GM06990 (cell line): ENCODE measurements at regions not wholly inside any gene's neighbourhood (a gene's known extent, or its start where the extent isn't known, plus 50 kb on each side); places are given as distances from the start of the nearest gene placed in this dataset.

ENCODE experiments used
- DNase-seq: peaks from one replicate; pipeline ENCODE4 v3.0.0-alpha.2; 2011; ENCODE audit not compliant: insufficient read length; ENCODE audit errors: extremely low read depth
- H3K27me3 ChIP-seq: replicated peaks from 2 replicates; pipeline ENCODE4 v1.6.0; 2011; ENCODE audit warnings: low read length; ENCODE audit not compliant: control insufficient read depth, insufficient read depth
- H3K36me3 ChIP-seq: 2 replicates; pipeline ENCODE4 v1.5.1; 2011; ENCODE audit warnings: low read length; ENCODE audit not compliant: control insufficient read depth, insufficient read depth
- H3K4me3 ChIP-seq: replicated peaks from 2 replicates; pipeline ENCODE4 v1.5.1; 2011; ENCODE audit warnings: low read depth, mild to moderate bottlenecking, control low read depth, low read length
- TF ChIP-seq, protein P1 (sequence below): IDR thresholded peaks from 2 replicates; pipeline ENCODE4 v1.5.1; 2011; ENCODE audit warnings: low read length, control low read depth, mild to moderate bottlenecking, inconsistent platforms; ENCODE audit not compliant: insufficient read depth, poor library complexity, severe bottlenecking

DNA sequence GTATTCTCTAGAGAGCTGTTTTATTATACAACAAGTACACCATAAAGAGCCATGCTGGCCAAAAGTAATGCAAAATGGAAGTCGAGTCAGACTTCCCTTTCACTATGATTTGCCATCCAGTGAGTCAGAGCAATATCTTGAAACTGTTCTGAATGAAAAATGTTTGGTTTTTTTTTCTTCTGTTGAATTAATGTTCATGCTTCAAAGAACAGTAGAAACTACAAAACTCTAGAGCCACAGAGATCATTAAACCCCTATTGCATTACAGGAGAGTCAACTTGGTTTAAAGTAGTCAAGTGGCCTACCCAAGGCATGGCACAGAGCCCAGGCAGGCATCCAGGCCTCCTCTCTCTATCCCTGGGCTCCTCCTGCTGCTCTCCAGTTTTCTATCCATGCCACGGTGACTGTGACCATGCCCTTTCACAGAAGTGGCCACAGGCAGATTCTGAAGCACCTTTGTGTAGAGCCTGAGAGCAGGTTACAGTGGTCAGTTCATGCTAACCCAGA lies 358.9 kb downstream of the DEPDC1B start:
- TF ChIP-seq, protein P1, sequence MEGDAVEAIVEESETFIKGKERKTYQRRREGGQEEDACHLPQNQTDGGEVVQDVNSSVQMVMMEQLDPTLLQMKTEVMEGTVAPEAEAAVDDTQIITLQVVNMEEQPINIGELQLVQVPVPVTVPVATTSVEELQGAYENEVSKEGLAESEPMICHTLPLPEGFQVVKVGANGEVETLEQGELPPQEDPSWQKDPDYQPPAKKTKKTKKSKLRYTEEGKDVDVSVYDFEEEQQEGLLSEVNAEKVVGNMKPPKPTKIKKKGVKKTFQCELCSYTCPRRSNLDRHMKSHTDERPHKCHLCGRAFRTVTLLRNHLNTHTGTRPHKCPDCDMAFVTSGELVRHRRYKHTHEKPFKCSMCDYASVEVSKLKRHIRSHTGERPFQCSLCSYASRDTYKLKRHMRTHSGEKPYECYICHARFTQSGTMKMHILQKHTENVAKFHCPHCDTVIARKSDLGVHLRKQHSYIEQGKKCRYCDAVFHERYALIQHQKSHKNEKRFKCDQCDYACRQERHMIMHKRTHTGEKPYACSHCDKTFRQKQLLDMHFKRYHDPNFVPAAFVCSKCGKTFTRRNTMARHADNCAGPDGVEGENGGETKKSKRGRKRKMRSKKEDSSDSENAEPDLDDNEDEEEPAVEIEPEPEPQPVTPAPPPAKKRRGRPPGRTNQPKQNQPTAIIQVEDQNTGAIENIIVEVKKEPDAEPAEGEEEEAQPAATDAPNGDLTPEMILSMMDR, result no peak
- no peaks in the 10 kb centered on the region for H3K36me3 ChIP-seq
- no peaks in the 10 kb centered on the region for H3K27me3 ChIP-seq
- no peak overlapping the region for H3K4me3 ChIP-seq
- DNase-seq, result peak; percentile 39

DNA sequence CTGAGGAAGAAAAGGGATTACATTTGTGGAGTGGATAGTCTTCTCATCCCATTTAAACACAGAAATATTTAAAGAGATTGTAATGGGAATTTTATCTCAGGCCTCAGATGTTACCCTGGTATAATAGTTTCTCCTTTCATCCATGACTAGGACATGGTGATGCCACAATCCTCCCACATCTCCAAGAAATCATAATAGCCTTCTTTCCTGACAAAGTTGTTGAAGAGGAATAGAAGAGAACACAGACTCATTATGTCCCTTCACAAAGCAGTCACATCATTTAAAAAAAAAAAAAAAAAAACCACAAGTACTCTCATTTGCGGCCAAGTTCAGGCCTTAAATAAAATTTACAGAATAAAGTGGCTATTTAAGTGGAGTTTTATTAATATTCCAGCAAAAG lies 359.6 kb downstream of the DEPDC1B start:
- DNase-seq, result no peak
- TF ChIP-seq, protein P1, result no peak
- Histone ChIP-seq H3K4me3 (no peak overlapping the region), H3K36me3 (no peaks in the 10 kb centered on the region), H3K27me3 (no peaks in the 10 kb centered on the region)

DNA sequence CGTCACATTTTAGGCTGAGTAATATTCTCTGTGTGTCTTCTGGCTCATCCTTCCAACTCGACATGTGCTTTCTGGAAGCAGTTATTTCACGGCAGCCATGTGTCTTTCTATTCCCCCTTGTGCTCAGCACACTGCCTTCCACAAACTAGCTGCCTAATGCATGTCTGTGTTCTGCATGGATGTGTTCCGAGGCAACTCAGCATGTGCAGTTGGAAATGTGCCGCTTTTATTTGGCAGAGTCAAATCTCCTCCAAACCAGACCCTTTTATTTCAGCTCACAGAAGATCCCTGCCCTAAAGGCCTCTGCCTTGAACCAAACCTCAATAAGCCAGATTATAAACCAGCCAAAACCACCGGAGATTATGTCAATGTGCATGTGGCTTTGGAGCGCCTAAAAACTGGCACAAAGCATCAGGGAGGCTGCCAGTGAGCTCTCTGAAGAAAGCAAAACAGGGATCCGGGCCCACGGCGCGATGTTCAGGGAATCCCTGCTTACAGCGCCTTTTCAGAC lies 360.2 kb downstream of the DEPDC1B start:
- H3K4me3 ChIP-seq, result no peak overlapping the region
- H3K27me3 ChIP-seq, result no peaks in the 10 kb centered on the region
- TF ChIP-seq, protein P1, result no peak
- no peaks in the 10 kb centered on the region for H3K36me3 ChIP-seq
- DNase-seq, result no peak

DNA sequence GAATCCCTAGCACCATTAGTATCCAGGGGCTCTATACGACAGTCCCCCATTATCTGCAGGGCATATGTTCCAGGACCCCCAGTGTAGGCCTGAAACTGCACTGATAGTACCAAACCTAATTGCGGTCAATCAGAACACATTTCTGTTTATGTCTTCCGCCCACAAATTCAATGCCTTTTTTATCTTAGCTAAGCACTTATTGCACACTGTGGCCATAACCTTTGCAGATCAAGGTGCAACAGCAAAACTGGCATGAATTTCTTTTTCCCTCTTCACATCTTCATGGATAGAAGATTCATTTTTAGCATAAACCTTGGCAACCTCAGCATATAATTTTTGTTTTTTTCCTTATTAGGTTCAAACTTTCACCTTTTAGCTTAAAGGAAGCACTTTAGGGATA lies 361.1 kb downstream of the DEPDC1B start:
- Histone ChIP-seq H3K4me3 (no peak overlapping the region), H3K27me3 (no peaks in the 10 kb centered on the region), H3K36me3 (no peaks in the 10 kb centered on the region)
- TF ChIP-seq, protein P1, result no peak
- DNase-seq, result no peak

DNA sequence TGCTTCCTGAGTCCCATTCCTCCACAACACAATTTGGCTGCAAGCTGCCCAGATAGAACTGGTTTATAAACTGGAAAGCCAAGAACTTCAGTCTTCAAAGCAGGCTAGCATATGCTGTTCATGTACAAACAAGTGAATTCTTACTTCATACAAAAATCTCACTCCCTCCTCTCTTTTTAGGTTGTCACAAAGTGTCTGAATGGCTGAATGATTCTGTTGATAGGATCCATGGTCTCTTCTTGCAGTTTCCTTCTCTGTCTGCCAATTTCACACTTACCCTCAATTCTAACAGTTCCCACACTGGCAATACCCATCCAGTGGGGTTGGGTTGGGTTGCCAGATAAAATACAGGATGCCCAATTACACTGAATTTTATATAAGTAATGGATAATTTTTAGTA lies 363.5 kb downstream of the DEPDC1B start:
- H3K36me3 ChIP-seq, result no peaks in the 10 kb centered on the region
- no peak overlapping the region for H3K4me3 ChIP-seq
- no peak for DNase-seq
- TF ChIP-seq, protein P1, result no peak
- H3K27me3 ChIP-seq, result no peaks in the 10 kb centered on the region

DNA sequence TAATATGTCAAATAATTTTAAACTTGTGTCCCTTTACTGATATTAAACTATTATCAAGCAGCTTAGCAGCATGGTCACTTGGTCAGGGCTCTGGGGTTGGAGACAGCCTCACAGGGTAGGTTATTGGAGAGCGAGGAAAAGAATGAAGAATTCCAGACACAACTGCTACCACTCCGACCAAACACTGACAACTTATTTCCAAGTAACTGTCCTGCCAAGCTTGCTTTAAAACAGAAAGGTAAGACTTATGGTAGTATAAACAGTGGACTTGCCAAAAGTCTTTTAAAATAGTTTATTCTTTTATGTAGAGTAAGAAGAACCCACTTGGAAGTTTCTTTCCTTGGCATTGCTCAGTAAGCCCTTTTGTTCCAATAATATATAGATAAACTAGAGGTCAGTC lies 364.1 kb downstream of the DEPDC1B start:
- DNase-seq, result no peak
- TF ChIP-seq, protein P1, result no peak
- Histone ChIP-seq H3K27me3 (no peaks in the 10 kb centered on the region), H3K36me3 (no peaks in the 10 kb centered on the region), H3K4me3 (no peak overlapping the region)
